ENCODE measurements at regions not wholly inside any gene's neighbourhood (a gene's known extent, or its start where the extent isn't known, plus 50 kb on each side); places are given as distances from the start of the nearest gene placed in this dataset.

DNA sequence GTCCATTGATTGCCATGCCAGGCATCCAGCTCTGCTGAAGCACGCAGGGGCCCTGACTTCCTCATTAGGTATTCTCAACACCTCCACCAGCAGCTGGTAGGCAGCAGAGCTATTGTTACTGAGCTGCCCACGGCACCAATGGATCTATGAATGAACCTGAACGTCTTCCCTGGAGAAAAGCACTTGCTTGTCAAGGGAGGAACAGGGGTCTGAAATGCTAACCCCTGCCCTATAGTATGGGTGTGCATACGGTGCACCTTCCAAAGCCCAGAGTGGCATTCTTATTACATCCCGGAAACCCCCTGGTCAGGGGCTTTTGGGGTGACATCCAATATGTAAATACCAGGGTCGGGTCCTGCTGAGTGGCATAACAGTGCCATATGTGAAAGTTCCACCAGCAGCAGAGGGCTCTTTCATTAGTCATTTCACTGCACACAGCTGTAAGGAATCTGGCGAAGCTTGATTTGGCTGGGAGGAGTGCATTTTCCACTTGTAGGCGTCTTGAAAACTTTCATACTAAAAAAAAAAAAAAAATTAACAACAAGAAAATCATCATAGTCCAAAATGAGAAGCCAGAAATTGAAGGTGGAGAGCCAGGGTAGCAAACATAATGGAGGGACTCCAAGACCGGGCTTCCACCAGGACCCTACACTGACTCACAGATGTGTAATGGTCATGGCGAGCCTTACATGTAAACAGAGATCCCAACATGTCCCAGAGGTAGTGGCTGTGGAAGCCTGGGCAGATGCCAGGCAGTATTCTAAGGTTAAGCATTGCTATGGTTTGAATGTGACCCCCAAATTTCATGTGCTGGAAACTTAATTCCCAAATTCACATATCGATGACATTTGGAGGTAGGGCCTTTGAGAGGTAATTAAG, 58.8 kb upstream of the PRDX6 start:
- TF ChIP-seq, protein P1, sequence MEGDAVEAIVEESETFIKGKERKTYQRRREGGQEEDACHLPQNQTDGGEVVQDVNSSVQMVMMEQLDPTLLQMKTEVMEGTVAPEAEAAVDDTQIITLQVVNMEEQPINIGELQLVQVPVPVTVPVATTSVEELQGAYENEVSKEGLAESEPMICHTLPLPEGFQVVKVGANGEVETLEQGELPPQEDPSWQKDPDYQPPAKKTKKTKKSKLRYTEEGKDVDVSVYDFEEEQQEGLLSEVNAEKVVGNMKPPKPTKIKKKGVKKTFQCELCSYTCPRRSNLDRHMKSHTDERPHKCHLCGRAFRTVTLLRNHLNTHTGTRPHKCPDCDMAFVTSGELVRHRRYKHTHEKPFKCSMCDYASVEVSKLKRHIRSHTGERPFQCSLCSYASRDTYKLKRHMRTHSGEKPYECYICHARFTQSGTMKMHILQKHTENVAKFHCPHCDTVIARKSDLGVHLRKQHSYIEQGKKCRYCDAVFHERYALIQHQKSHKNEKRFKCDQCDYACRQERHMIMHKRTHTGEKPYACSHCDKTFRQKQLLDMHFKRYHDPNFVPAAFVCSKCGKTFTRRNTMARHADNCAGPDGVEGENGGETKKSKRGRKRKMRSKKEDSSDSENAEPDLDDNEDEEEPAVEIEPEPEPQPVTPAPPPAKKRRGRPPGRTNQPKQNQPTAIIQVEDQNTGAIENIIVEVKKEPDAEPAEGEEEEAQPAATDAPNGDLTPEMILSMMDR (conservative IDR thresholded peaks at IDR 0.05 in 1 of 2, IDR thresholded peaks at IDR 0.05 in 1 of 2; ENCODE audit: extremely low read depth in 1 of 2, insufficient read depth in 1 of 2, low read depth in 1 of 2, low read length in 2 of 2) = no peak
- no peak for TF ChIP-seq EZH2 (IDR thresholded peaks at IDR 0.05; ENCODE audit: borderline replicate concordance, low read length)

All from mammary epithelial cell (primary cell).